ENCODE measurements at regions not wholly inside any gene's neighbourhood (a gene's known extent, or its start where the extent isn't known, plus 50 kb on each side); places are given as distances from the start of the nearest gene placed in this dataset.

GRCh38 chr12:78628491-78629100 is 236.0 kb upstream of the SYT1 start:
- TF ChIP-seq TOX (CRISPR knock-in tag; IDR thresholded peaks at IDR 0.05; ENCODE audit: borderline replicate concordance): no peak
- TF ChIP-seq, protein P1, sequence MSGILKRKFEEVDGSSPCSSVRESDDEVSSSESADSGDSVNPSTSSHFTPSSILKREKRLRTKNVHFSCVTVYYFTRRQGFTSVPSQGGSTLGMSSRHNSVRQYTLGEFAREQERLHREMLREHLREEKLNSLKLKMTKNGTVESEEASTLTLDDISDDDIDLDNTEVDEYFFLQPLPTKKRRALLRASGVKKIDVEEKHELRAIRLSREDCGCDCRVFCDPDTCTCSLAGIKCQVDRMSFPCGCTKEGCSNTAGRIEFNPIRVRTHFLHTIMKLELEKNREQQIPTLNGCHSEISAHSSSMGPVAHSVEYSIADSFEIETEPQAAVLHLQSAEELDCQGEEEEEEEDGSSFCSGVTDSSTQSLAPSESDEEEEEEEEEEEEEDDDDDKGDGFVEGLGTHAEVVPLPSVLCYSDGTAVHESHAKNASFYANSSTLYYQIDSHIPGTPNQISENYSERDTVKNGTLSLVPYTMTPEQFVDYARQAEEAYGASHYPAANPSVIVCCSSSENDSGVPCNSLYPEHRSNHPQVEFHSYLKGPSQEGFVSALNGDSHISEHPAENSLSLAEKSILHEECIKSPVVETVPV (CRISPR knock-in tag; IDR thresholded peaks at IDR 0.05): no peak

Data from SK-N-SH treated with all-trans-retinoic acid at 6 μM for 48 hours (cell line).